ENCODE measurements at regions not wholly inside any gene's neighbourhood (a gene's known extent, or its start where the extent isn't known, plus 50 kb on each side); places are given as distances from the start of the nearest gene placed in this dataset.

DNA sequence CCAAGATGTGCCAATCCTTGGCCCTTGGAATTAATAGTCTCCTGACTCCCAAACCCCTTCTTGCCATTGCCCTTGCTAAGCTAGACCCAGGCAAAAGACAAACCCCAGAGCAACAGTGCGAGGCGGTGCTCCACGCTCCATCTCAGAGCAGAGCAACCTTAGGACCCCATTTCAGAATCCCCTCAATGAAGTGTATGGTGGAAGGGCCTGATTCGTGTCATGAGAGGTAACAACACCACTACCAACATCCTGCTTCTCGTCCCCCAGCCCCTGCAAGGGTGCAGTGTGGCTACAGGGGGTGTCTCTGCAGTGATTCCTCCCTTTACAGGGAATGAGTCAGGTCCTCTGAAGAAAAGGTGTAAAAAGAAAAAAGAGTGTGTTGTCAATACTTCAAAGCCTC, 103.9 kb upstream of the IRF2BP2 start:
- no peaks in the 10 kb centered on the region for H3K4me1 ChIP-seq (ENCODE audit: control insufficient read depth, insufficient read depth, low read length)
- no peaks in the 10 kb centered on the region for H3K9me3 ChIP-seq (ENCODE audit: control insufficient read depth, insufficient read depth, low read length)
- H3K9ac ChIP-seq (ENCODE audit: low read depth, low read length) = no peak overlapping the region
- no peak overlapping the region for H3K4me3 ChIP-seq (ENCODE audit: low read depth, low read length)
- H3K36me3 ChIP-seq (ENCODE audit: control insufficient read depth, insufficient read depth, low read length) = no peaks in the 10 kb centered on the region
- no peaks in the 10 kb centered on the region for H3K27me3 ChIP-seq (ENCODE audit: control insufficient read depth, insufficient read depth, low read length)

DNA sequence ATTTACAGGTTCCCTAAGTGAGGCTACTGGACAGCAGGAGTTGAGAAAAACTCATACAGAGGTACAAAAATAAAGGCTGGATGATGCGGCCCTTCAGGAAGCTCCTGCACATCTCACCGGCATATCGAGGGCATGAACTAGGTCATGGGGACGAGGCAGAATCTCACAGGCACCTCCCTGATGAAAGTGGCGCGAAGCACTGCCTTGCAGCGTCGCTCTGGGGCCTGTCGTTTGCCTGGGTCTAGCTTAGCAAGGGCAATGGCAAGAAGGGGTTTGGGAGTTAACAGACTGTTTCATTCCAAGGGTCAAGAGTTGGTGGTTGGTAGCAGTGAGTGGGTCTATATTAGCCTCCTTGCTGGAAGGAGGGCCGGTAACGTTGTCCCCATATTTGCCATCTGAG, 103.5 kb upstream of the IRF2BP2 start:
- Histone ChIP-seq H3K4me3 (ENCODE audit: low read depth, low read length) (no peak overlapping the region), H3K9ac (ENCODE audit: low read depth, low read length) (no peak overlapping the region), H3K36me3 (ENCODE audit: control insufficient read depth, insufficient read depth, low read length) (no peaks in the 10 kb centered on the region), H3K4me1 (ENCODE audit: control insufficient read depth, insufficient read depth, low read length) (no peaks in the 10 kb centered on the region), H3K9me3 (ENCODE audit: control insufficient read depth, insufficient read depth, low read length) (no peaks in the 10 kb centered on the region), H3K27me3 (ENCODE audit: control insufficient read depth, insufficient read depth, low read length) (no peaks in the 10 kb centered on the region)

DNA sequence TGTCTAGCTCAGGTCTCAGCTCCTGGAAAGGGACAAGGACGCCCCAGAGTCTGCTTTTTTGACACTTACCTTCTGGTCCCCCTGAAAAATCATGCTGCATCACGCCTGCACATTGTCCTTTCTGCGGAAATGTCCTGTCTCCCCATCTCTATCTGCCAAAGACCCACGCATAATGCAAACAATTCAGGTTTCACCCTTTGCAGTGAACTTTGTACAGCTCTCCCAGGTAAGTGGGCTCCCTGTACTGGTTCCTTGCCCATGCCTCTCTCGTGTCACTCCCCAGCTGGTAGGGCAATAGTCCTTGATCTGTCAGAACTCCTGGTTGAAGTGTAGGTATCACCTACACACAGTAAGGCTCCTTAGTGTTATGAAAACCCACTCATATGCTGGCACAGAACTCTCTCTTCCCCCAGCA, 102.9 kb upstream of the IRF2BP2 start:
- Histone ChIP-seq H3K9me3 (ENCODE audit: control insufficient read depth, insufficient read depth, low read length) (no peaks in the 10 kb centered on the region), H3K9ac (ENCODE audit: low read depth, low read length) (no peak overlapping the region), H3K36me3 (ENCODE audit: control insufficient read depth, insufficient read depth, low read length) (no peaks in the 10 kb centered on the region), H3K27me3 (ENCODE audit: control insufficient read depth, insufficient read depth, low read length) (no peaks in the 10 kb centered on the region), H3K4me1 (ENCODE audit: control insufficient read depth, insufficient read depth, low read length) (no peaks in the 10 kb centered on the region), H3K4me3 (ENCODE audit: low read depth, low read length) (no peak overlapping the region)

DNA sequence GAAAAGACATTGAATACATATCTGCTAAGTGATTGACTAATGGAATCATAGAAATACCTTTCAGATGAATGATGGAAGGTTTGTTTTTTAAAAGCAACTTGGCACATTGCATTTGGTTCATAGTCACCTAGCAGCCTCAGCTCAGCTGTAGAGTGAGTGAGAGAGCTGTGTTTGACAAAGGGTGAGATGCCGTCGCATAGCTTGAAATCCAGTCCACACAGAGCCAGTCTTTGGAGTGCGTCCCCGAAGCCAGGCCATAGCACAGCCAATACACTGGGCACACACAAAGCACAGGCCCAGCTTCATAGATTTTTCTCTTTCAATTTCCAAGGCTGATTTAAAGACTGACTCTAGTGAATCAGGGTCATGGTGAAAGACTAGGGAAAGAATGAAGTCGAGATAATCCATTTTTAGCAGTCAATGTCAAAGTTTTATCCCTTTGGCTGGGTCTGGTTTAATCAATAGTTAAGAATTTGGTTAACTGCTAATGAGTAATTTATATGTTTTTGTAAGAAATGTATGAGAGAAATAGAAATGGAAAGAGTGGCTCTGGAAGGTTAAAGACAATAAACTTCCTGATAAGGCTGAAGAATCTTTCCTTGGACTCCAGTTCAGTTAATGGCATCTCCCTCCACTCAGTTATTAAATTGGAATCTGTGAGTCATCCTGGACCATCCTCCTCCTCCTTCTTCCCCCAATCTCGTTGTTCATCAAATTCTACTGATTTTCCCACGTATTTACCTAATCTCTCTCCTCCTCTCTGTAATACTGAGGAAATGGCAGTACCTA, 101.2 kb upstream of the IRF2BP2 start:
- Histone ChIP-seq H3K36me3 (ENCODE audit: control insufficient read depth, insufficient read depth, low read length) (no peaks in the 10 kb centered on the region), H3K4me3 (ENCODE audit: low read depth, low read length) (no peak overlapping the region), H3K9ac (ENCODE audit: low read depth, low read length) (no peak overlapping the region), H3K4me1 (ENCODE audit: control insufficient read depth, insufficient read depth, low read length) (no peaks in the 10 kb centered on the region), H3K9me3 (ENCODE audit: control insufficient read depth, insufficient read depth, low read length) (no peaks in the 10 kb centered on the region), H3K27me3 (ENCODE audit: control insufficient read depth, insufficient read depth, low read length) (no peaks in the 10 kb centered on the region)

DNA sequence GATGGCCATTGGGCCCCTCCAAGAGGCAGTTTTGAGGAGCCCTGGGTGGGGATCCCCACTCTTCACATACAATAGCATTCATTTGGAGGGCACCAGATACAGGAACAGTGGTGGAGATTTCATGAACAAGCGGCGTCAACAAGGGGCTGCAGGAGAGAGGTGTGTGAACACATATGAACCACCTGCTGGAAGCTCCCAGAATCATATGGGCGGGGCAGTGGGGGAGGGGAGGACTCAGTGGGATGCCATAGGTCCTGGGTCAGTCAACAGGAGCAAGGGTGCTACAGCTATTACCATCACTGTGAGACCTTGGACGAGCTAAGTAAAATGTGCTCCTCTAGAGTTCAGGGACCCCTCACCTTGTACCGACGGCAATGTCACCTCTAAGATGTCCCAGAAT, 100.4 kb upstream of the IRF2BP2 start:
- Histone ChIP-seq H3K9ac (ENCODE audit: low read depth, low read length) (no peak overlapping the region), H3K27me3 (ENCODE audit: control insufficient read depth, insufficient read depth, low read length) (no peaks in the 10 kb centered on the region), H3K4me3 (ENCODE audit: low read depth, low read length) (no peak overlapping the region), H3K9me3 (ENCODE audit: control insufficient read depth, insufficient read depth, low read length) (no peaks in the 10 kb centered on the region), H3K36me3 (ENCODE audit: control insufficient read depth, insufficient read depth, low read length) (no peaks in the 10 kb centered on the region), H3K4me1 (ENCODE audit: control insufficient read depth, insufficient read depth, low read length) (no peaks in the 10 kb centered on the region)

DNA sequence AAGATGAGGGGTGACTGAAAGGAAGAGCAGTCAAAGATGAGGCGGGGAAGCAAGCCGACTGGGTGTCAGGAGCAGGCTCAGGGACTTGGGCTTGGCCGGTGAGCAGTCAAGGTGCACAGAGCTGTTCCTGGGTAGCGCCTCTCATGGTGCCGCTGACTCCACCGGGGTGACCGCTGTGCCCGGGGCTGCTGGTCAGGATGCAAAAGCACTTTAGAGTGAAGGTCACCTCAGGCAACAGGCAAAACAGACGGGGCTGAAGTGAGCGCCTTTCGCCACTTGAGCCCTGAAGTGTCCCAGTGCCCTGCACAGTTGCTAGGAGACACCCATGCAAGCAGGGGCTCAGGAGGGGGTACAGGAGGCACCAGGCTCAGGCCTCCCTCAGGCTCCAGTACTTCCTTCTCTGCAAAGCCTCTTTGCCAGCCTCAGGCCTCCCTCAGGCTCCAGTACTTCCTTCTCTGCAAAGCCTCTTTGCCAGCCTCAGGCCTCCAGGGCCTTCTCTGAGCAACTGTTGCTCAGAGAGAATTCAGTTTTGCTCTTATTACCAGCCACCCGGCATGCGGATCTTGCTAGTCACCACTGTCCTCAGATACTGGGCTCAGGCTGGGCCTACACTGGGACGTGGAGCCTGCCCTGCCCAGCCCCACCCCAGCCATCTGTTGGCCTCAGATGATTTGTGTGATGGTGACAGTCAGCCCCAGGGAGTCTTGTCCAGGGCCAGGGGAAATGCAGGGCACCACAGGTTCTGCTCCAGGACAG, 99.7 kb upstream of the IRF2BP2 start:
- Histone ChIP-seq H3K27me3 (ENCODE audit: control insufficient read depth, insufficient read depth, low read length) (no peaks in the 10 kb centered on the region), H3K4me1 (ENCODE audit: control insufficient read depth, insufficient read depth, low read length) (no peaks in the 10 kb centered on the region), H3K9me3 (ENCODE audit: control insufficient read depth, insufficient read depth, low read length) (no peaks in the 10 kb centered on the region), H3K36me3 (ENCODE audit: control insufficient read depth, insufficient read depth, low read length) (no peaks in the 10 kb centered on the region), H3K9ac (ENCODE audit: low read depth, low read length) (no peak overlapping the region), H3K4me3 (ENCODE audit: low read depth, low read length) (no peak overlapping the region)

DNA sequence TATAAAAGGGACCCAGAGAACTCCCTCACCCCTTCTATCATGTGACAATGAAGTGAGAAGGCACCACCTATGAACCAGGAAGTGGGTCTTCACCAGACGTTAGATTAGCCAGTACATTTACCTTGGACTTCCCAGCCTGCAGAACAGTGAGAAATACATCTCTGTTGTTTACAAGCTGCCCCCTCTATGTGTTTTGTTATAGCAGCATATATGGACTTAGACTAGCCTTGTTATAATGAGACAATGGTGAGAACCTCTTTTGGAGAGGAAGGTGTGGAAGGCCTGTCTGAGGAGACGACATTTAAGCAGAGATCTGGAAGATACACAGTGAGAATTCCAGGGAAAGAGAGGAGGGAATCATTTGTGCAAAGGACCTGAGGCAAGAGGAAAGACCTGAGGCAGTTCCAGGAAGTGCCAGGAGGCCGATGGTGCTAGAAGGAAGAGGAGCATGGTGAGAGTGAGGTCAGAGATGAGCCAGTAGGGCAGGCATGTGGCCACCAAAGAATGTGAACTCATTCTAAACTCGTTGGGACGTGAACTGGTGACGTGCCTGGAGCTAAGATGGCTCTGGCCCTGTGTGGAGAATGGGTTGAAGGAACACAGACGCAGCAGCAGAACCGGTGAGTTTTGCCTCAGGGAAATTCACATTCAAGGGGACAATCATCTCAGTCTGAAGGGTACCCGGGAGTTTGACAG, 98.9 kb upstream of the IRF2BP2 start:
- Histone ChIP-seq H3K27me3 (ENCODE audit: control insufficient read depth, insufficient read depth, low read length) (no peaks in the 10 kb centered on the region), H3K4me3 (ENCODE audit: low read depth, low read length) (no peak overlapping the region), H3K4me1 (ENCODE audit: control insufficient read depth, insufficient read depth, low read length) (no peaks in the 10 kb centered on the region), H3K9me3 (ENCODE audit: control insufficient read depth, insufficient read depth, low read length) (no peaks in the 10 kb centered on the region), H3K36me3 (ENCODE audit: control insufficient read depth, insufficient read depth, low read length) (no peaks in the 10 kb centered on the region), H3K9ac (ENCODE audit: low read depth, low read length) (no peak overlapping the region)

DNA sequence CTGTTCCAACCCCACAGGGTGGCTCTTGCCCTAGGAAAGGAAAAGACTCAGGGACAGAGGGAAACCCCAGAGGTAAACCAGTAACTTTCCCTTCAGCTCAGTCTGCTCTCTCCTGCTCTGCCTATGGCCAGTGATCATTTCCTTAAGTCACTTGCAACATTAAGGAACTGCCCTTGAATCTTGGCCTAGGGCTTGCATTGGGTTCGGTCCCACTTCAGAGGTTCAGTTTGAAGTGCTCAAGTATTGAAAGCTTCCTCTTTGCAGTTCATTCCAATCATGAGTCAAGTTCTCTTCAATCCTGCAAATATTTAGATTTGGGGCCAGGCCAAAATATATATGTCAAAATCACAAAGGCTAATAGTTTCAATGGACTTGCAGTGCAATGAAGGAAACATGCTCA, 97.7 kb upstream of the IRF2BP2 start:
- no peaks in the 10 kb centered on the region for H3K36me3 ChIP-seq (ENCODE audit: control insufficient read depth, insufficient read depth, low read length)
- H3K4me1 ChIP-seq (ENCODE audit: control insufficient read depth, insufficient read depth, low read length) = no peaks in the 10 kb centered on the region
- no peak overlapping the region for H3K9ac ChIP-seq (ENCODE audit: low read depth, low read length)
- no peaks in the 10 kb centered on the region for H3K27me3 ChIP-seq (ENCODE audit: control insufficient read depth, insufficient read depth, low read length)
- H3K4me3 ChIP-seq (ENCODE audit: low read depth, low read length) = no peak overlapping the region
- no peaks in the 10 kb centered on the region for H3K9me3 ChIP-seq (ENCODE audit: control insufficient read depth, insufficient read depth, low read length)

DNA sequence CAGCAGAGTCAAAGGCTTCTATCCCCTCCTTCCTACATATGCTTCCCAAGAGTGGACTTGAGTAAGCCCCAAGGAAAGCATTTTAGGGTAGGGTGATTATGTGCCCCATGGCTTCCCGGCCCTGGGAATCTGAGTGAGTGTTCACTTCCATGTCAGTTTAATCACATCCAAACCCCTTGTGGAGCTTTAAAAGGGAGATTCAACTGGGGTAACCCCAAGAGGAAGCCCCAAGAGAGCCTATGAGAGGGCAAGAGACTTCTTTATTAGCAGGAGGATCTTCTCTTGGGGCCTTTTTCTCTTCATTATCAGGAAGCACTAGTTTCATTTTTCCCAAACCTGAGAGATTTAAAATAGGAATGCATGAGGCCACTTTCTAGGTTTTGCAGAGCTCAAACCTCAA, 97.0 kb upstream of the IRF2BP2 start:
- H3K4me3 ChIP-seq (ENCODE audit: low read depth, low read length) = no peak overlapping the region
- H3K27me3 ChIP-seq (ENCODE audit: control insufficient read depth, insufficient read depth, low read length) = no peaks in the 10 kb centered on the region
- H3K9ac ChIP-seq (ENCODE audit: low read depth, low read length) = no peak overlapping the region

DNA sequence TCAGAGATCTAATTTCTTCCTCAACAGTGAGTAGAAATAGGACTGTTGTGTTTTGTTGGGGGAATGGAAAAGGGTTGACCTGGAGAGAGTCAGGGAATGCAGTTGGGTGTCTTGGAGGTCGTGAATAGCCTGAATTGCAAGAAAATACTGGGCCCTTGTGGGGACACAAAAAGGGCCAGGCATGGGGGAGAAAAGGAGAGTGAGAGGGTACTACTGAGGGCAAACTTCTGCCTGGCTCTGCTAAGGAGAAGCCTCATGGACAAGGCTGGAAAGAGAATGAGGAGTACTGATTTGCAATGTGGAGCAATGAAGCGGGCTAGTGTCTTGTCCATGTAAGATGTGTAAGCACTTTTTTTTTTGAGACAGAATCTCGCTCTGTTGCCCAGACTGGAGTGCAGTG, 96.2 kb upstream of the IRF2BP2 start:
- H3K9ac ChIP-seq (ENCODE audit: low read depth, low read length) = no peak overlapping the region
- no peak overlapping the region for H3K4me3 ChIP-seq (ENCODE audit: low read depth, low read length)
- H3K4me1 ChIP-seq (ENCODE audit: control insufficient read depth, insufficient read depth, low read length) = no peaks in the 10 kb centered on the region
- no peaks in the 10 kb centered on the region for H3K9me3 ChIP-seq (ENCODE audit: control insufficient read depth, insufficient read depth, low read length)
- H3K36me3 ChIP-seq (ENCODE audit: control insufficient read depth, insufficient read depth, low read length) = no peaks in the 10 kb centered on the region
- no peaks in the 10 kb centered on the region for H3K27me3 ChIP-seq (ENCODE audit: control insufficient read depth, insufficient read depth, low read length)

More for the DNA sequence above, 97.0 kb upstream of the IRF2BP2 start:
- no peaks in the 10 kb centered on the region for H3K4me1 ChIP-seq (ENCODE audit: control insufficient read depth, insufficient read depth, low read length)
- no peaks in the 10 kb centered on the region for H3K36me3 ChIP-seq (ENCODE audit: control insufficient read depth, insufficient read depth, low read length)
- no peaks in the 10 kb centered on the region for H3K9me3 ChIP-seq (ENCODE audit: control insufficient read depth, insufficient read depth, low read length)

DNA sequence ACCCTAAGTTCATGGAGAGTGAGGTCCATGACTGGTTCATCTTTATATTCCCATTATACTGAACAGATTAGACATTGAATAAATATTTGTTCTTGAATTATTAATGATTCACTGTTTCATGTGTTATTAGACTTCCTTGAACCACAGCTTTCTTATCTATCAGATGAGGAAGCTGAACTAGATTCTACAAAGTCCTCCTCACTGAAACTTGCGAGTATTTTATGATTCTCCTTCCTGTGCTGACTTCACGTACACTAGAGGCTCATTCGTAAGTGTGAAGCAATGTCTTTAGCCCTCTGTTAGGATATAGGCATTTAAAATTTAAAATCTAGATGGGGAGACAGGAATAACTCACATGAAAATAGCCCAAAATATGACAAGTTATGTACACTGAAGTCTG, 95.6 kb upstream of the IRF2BP2 start:
- Histone ChIP-seq H3K4me3 (ENCODE audit: low read depth, low read length) (no peak overlapping the region), H3K36me3 (ENCODE audit: control insufficient read depth, insufficient read depth, low read length) (no peaks in the 10 kb centered on the region), H3K27me3 (ENCODE audit: control insufficient read depth, insufficient read depth, low read length) (no peaks in the 10 kb centered on the region), H3K4me1 (ENCODE audit: control insufficient read depth, insufficient read depth, low read length) (no peaks in the 10 kb centered on the region), H3K9ac (ENCODE audit: low read depth, low read length) (no peak overlapping the region), H3K9me3 (ENCODE audit: control insufficient read depth, insufficient read depth, low read length) (no peaks in the 10 kb centered on the region)

Data from iPS-15b (cell line).